ACHN (cell line): ENCODE measurements at regions not wholly inside any gene's neighbourhood (a gene's known extent, or its start where the extent isn't known, plus 50 kb on each side); places are given as distances from the start of the nearest gene placed in this dataset.

Source experiments
- DNase-seq: peaks from one replicate; pipeline ENCODE4 v3.0.0-alpha.2; 2015
- in situ Hi-C: cut with HindIII; loops from 2 replicates; pipeline ENCODE4 v1.10.0; 2017; ENCODE audit warnings: low sequenced_read_pairs, low pct_ligation_motif_present, low pct_unique_long_range_greater_than_20kb

GRCh38 chr3:184471439-184471838, 90.1 kb upstream of the EPHB3 start:
- DNase-seq = no peak
- in situ Hi-C loops = no loop called here

DNA sequence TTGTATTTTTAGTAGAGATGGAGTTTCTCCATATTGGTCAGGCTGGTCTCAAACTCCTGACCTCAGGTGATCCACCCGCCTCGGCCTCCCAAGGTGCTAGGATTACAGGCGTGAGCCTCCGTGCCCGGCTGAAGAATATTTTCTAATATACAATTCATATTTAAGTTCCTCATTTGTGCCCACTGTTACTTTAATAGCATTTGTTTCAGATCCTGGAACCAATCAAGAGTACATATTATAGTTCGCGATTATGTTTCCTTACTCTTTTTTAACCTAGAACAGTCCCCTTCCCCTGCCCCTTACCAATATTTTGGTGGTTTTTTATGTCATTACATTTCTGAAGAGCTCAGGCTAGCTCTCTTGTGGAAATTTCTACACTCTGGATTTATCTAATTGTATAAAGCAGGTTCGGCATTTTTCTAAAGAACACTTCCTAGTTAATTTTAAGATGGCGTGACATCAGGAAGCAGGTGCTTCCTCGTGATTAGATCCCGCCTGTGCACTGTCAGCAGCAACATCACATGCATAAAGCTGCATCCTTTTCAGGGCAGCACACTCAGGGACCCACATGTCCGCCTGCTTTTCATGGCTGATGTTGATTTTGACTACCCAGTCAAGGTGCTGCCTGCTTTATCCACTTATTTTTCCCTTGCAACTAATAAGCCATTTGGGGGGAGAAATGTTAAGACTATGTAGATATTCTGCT, 88.7 kb upstream of the EPHB3 start:
- in situ Hi-C loops = no loop called here
- DNase-seq = no peak

DNA sequence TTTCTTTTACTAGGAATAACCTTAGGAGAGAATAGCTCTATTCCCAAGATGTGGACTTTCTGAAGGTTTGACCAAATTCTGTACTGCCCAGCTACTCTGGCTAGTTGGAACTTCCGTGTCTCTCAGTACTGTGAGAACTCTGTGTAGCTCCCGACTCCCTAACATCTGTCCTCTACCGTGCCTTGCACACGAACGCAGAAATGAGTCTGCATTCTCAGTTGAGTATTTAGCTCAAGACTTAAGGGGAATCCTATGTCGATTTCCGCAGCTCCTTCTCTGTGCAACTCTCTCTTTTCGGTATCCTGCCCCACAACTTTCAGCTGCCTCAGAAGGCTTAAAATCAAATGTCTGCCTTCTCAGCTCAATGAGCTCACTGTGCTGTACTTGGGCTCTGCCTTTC, 86.7 kb upstream of the EPHB3 start:
- no peak for DNase-seq
- in situ Hi-C loops = no loop called here

DNA sequence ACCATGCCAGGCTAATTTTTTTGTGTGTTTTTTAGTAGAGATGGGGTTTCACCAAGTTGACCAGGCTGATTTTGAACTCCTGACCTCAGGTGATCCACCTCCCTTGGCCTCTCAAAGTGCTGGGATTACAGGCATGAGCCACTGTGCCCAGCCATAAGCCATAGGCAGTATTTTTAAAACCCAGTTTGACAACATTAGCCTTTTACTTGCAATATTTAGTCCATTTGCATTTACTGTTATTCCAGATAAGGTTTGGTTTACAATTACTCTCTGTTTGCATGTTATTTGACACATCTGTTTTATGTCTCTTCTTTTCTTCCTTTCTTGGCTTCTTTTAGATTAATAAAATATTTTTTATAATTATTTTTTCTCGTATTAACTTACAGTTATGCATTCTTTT, 83.6 kb upstream of the EPHB3 start:
- in situ Hi-C loops = no loop called here
- no peak for DNase-seq

DNA sequence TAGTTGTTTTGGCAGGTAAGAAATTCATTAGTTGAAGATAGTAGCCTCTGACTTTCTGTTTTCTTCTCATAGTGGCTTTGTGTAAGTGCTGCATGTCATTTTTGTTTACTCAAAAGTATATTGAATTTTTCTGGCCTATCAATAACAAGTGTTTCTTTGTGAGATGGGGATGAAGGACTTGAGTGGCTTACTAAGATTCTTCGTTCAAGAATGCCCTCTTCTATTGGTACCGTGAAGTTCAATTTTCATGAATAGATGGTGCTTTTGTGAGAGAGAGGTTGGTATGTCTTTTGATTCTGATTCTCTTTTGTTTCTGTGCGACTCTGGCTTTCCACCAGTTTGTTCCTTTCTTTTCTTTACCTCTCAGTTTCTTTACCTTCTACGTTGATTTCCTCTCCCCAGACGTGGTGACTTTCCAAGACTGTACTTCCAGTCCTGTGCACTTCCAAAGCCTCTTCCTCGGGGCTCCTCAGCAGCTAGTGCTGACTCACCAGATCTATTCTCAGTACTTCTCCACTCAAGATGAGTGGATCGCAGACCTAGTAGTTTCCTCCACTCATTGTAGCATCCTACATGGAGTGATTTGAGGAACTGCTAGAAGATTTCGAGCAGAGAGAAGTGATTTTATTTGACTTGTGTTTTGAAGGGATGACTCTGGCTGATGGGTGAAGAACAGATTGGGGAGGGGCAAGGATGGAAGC, 82.0 kb upstream of the EPHB3 start:
- DNase-seq = no peak
- in situ Hi-C loops = no loop called here

DNA sequence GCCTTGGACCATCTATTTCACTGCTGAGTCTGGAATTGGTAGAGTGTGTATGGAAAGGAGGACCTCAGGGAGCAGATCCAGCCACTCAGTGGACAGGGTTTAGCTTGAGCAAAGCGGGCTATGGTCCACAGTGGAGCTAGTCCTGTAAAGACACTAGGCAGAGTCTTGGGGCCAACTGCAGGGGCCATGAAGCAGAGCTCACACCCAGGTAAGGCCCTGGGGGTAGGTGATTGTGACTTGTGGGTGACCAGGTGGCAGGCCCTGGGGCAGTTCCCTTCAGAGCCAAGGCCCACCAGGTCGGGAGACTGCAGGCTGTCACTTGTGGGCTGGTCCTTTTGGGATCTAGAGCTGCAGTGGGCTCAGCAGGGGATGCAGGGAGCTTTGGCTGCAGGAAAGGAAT, 80.8 kb upstream of the EPHB3 start:
- no peak for DNase-seq
- in situ Hi-C loops = no loop called here

DNA sequence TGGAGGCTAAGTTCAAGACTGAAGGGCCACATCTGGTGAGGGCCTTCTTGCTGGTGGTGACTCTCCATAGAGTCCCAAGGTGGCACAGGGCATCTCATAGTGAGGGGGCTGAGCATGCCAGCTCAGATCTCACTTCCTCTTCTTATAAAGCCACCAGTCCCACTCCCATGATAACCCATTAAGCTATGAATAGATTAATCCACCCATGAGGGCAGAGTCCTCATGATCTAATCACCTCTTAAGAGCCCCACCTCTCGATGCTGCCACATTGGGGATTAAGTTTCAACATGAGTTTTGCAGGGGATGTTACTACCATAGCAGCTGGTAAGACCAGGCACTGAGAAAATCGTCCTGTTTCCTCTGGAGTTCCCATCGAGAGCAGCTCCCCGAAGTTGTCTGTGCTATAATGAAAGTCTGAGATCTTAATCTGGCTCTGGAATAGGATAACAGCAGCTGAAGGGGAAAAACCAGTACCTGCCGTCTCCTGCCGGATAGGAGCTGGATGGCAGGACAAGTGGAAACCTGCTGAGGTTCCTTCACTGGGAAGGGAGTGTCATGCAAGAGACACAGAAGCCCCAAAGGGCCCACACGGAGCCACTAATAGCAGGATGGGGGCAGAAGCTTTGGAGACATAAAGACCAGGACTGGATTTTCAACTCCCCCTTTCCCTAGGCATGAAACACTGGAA, 79.5 kb upstream of the EPHB3 start:
- in situ Hi-C loops = no loop called here
- DNase-seq = no peak

GRCh38 chr3:184485241-184485640, 76.3 kb upstream of the EPHB3 start:
- DNase-seq = no peak
- in situ Hi-C loops = no loop called here

GRCh38 chr3:184485906-184486305, 75.7 kb upstream of the EPHB3 start:
- DNase-seq = no peak
- in situ Hi-C loops = no loop called here

DNA sequence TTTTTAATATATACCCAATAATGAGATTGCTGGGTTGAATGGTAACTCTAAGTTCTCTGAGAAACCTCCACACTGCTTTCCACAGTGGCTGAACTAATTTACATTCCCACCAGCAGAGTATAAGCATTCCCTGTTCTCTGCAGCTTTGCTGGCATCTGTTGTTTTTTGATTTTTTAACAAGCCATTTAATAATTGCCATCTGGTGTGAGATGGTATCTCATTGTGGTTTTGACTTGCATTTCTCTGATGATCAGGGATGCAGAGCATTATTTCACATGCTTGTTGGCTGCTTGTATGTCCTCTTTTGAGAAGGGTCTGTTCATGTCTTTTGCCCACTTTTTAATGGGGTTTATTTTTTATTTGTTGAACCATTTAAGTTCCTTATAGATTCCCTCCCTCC, 75.0 kb upstream of the EPHB3 start:
- in situ Hi-C loops = no loop called here
- no peak for DNase-seq

DNA sequence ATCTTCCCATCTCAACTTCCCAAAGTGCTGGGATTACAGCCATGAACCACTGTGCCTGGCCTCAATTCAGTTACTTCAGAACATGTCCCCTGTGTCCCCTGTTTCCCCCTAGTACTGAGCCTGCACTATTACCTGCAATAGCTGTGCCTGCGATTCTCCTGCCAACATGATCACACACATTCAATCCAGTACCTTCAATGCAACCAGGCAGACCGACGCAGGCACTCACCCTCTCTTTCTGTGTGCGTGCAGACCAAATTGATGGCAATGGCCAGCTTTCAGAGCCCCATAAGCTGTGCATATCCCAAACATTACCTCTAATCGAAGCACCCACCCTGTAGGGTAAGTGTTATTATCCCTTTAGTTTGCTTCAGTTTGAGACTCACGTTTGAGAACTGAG, 73.0 kb upstream of the EPHB3 start:
- in situ Hi-C loops = no loop called here
- DNase-seq = no peak

DNA sequence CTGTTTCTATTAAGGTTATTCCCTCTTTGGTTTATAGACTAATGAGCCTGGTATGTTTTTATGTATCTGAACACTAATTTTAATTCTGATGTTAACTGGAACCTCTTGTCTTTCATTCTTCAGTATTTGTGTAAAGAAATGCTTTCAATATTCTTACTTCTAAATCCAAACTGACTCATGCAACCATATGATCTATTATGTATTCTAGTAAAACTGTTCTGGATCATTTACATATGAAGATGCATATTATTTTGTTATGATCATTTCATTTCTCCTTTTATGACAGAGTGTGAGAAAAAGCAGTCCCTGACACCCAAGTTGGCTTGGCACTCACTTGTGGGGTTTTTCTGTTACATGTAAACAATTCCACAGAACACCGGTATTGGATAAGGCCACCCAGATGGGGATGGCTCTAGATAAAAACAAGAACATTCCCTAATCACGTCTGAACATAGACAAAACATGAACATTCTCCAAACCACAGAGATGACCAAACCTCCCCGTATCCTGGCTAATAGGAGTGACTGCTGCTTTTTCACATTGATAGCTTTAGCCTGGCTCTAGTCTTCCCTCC, 72.2 kb upstream of the EPHB3 start:
- in situ Hi-C loops = no loop called here
- no peak for DNase-seq

DNA sequence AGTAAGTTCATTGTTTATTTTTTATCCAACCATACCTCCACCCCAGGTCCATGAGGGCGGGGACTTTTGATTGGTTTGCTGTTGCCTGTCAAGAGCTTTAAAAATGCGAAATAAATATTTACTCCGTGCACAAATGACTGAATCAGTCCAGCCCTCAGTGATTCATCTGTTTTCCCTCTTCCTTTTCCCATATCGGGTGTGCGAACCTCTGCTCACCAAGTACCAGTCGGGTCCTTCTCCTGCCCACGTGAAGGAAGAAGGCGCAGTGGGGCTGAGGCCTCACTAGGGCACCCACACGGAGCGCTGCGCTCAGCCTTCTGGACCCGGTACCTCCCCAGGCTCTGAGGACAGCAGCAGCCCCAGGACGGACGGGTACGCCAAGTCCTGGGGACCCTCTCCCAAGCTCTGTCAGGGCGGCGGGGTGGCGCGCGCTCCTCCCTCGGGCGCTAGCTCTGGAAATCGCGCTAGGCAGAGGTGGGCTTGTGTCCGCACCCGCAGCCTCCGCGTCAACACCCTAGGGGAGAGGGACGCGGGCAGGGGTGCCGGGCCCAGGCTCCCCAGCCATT, 70.5 kb upstream of the EPHB3 start:
- in situ Hi-C loops = no loop called here
- DNase-seq = no peak

DNA sequence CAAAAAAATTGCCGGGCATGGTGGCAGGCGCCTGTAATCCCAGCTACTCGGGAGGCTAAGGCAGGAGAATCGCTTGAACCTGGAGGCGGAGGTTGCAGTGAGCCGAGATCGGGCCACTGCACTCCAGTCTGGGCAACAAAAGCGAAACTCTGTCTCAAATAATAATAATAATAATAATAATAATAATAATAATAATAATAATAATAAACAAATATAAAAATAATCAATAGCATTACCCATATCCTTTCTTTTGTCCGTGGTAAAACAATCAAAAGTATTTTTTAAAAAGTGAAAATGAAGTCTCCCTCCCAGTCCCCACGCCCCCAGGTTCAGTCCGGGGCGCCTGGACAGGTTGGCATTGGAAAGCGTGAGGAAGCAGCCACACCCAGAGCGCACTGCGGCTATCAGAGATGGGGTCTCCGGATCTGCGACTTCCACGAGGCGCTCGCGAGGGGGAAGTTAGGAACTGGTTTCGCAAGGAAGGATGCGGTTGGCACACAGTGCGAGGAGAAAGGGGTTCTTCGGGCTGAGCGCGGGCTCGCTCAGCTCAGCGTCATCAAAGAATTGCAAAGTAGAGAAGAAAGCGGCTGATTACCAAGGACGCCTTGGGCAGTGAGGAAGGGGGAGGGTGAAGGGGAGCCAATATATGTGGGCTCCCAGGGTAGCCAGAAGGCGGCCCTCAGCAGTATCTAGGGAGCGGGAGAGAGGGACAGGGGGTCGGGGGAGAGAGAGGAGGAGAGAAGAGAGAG, 69.5 kb upstream of the EPHB3 start:
- DNase-seq = no peak
- in situ Hi-C loops = no loop called here

DNA sequence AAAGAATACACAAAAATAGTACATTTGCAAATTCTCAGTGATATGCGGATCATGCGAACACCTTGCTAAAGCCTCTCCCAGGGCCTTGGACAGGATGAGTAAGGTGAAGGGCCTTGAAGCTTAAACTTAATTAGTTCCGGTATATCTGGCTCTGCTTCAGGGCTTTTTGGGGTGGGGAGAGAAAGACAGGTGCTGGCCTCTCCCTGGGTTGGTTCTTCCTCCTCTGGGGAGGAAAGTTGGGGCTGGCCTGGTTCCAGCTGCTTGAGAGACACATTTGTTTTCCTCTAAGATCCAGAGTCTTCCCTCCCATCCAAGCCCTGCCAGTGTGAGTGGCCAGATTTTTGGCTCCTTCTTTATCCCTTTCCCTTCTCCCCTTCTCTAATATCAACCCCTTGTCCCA, 64.7 kb upstream of the EPHB3 start:
- in situ Hi-C loops = no loop called here
- DNase-seq = no peak

- in situ Hi-C loops = no loop called here
- DNase-seq = no peak
These were observed 63.8 kb upstream of the EPHB3 start for GRCh38 chr3:184497804-184498203.

DNA sequence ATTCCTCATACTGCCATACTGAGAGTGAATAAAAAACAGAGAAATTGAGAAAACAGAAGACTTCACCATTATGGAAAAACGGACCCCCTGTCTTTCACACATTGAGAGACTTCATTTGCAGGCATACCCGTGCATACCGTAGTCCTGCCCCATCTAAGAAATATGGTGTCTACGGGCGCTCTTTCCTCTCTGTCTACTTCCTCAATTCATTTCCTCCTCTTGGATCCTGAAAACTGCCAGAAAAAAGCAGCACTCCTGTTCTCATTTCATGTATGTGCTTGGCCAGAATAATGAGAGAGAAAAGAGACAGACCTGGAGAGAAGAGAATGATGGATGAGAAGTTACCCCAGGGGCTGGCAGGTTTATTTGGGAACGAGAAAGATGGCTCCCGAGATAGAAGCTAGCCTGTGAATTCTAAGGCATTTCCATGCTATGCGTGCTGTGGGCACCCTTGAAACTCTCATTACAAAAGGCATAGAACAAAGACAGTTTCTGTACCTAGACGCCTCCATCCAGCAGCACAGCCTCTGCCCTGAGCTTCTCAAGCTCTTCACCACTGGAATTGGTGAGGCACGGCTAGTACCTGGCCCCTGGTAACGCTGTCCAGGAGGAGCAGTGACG, 62.5 kb upstream of the EPHB3 start:
- in situ Hi-C loops = no loop called here
- no peak for DNase-seq

DNA sequence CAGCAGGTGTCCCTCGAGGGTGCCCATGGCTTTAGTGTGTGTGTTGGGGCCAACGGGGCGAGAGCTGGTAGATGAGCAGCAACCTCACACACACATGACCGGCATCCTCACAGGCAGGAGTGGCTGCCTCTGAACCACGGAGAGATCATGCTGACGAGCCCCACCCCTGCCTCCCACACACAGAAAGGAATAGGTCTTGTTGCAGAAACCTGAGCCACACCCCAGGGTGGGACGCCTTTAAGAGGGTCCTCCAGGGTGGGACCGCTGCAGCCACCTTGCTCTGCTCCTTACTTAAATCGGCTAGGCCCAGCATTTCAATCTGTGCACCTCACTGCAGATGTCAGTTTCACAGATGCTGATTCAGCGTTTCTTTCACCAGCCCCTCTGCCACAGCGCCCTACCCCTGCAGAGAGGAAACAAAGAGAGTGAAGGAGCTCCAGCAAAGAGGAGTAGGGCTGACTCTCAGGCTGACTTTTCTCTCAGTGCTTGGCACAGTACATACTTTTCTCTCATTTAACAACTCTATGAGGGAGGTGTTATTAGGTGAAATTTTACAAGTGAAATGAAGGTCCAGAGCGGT, 61.2 kb upstream of the EPHB3 start:
- no peak for DNase-seq

More for the DNA sequence above, 61.2 kb upstream of the EPHB3 start:
- in situ Hi-C loops = no loop called here
